Keratinocyte (primary cell): ENCODE measurements at regions not wholly inside any gene's neighbourhood (a gene's known extent, or its start where the extent isn't known, plus 50 kb on each side); places are given as distances from the start of the nearest gene placed in this dataset.

Experiments used
- DNase-seq: peaks from one replicate; pipeline ENCODE4 v3.0.0-alpha.2; 2011; ENCODE audit warnings: low read depth, missing footprints, low spot score
- FAIRE-seq: peaks from 2 replicates; lab custom pipeline; 2011; peaks lifted over from hg19 to GRCh38; lab: Jason Lieb, UNC
- H2AFZ ChIP-seq: 2 replicates; pipeline ENCODE4 v1.6.0; 2012; ENCODE audit warnings: low read length, control low read depth, inconsistent platforms; ENCODE audit not compliant: control insufficient read depth
- H3K27ac ChIP-seq: 2 replicates; pipeline ENCODE4 v1.5.1; 2011; ENCODE audit warnings: low read length; ENCODE audit not compliant: control insufficient read depth, insufficient read depth
- H3K27me3 ChIP-seq: 3 replicates; pipeline ENCODE4 v1.6.0; 2011; ENCODE audit warnings: low read length; ENCODE audit not compliant: control insufficient read depth, insufficient read depth; ENCODE audit errors: extremely low read depth
- H3K36me3 ChIP-seq, 2 experiments: 2 replicates in 1 of 2; 3 replicates in 1 of 2; pipeline ENCODE4 v1.5.1; 2011; ENCODE audit warnings: low read length in 2 of 2, mild to moderate bottlenecking in 1 of 2; ENCODE audit not compliant: control insufficient read depth in 2 of 2, insufficient read depth in 2 of 2; ENCODE audit errors: extremely low read depth in 1 of 2
- H3K4me1 ChIP-seq: 3 replicates; pipeline ENCODE4 v1.5.1; 2011; ENCODE audit warnings: low read length; ENCODE audit not compliant: control insufficient read depth, insufficient read depth; ENCODE audit errors: extremely low read depth
- H3K4me2 ChIP-seq: 3 replicates; pipeline ENCODE4 v1.6.0; 2011; ENCODE audit warnings: low read depth, low read length; ENCODE audit not compliant: control insufficient read depth, insufficient read depth; ENCODE audit errors: extremely low read depth
- H3K4me3 ChIP-seq, 3 experiments: fragments of 200-600 bp in 1 of 3; sonication (generic) in 1 of 3; 2 replicates in 2 of 3; 3 replicates in 1 of 3; pipeline ENCODE4 v1.5.1; 2011 to 2016; ENCODE audit warnings: low read length in 3 of 3, mild to moderate bottlenecking in 3 of 3, control low read depth in 2 of 3, inconsistent platforms in 1 of 3, low read depth in 1 of 3, mixed read lengths in 1 of 3, mixed run types in 1 of 3, moderate library complexity in 1 of 3; ENCODE audit not compliant: control insufficient read depth in 2 of 3, insufficient read depth in 2 of 3; ENCODE audit errors: extremely low read depth in 1 of 3
- H3K79me2 ChIP-seq: 2 replicates; pipeline ENCODE4 v1.6.0; 2012; ENCODE audit warnings: low read length; ENCODE audit not compliant: control insufficient read depth, insufficient read depth
- H3K9ac ChIP-seq: 3 replicates; pipeline ENCODE4 v1.6.0; 2011; ENCODE audit warnings: low read length; ENCODE audit not compliant: control insufficient read depth, insufficient read depth; ENCODE audit errors: extremely low read depth
- H3K9me1 ChIP-seq: 3 replicates; pipeline ENCODE4 v1.6.0; 2011; ENCODE audit warnings: low read length; ENCODE audit not compliant: control insufficient read depth, insufficient read depth; ENCODE audit errors: extremely low read depth
- H3K9me3 ChIP-seq: 2 replicates; pipeline ENCODE4 v1.5.1; 2012; ENCODE audit warnings: low read depth, low read length; ENCODE audit not compliant: control insufficient read depth
- H4K20me1 ChIP-seq: 3 replicates; pipeline ENCODE4 v1.6.0; 2011; ENCODE audit warnings: low read length; ENCODE audit not compliant: control insufficient read depth, insufficient read depth; ENCODE audit errors: extremely low read depth
- CTCF ChIP-seq, 3 experiments: IDR thresholded peaks in 1 of 3; conservative IDR thresholded peaks in 1 of 3; optimal IDR thresholded peaks in 1 of 3; 2 replicates in 2 of 3; 3 replicates in 1 of 3; pipeline versions ENCODE3 to v1.5.1; 2011; ENCODE audit warnings: low read length in 3 of 3, mild to moderate bottlenecking in 3 of 3, moderate library complexity in 2 of 3, control low read depth in 1 of 3, inconsistent platforms in 1 of 3; ENCODE audit not compliant: insufficient read depth in 2 of 3; ENCODE audit errors: extremely low read depth in 1 of 3
- EZH2 ChIP-seq: IDR thresholded peaks from one replicate; pipeline ENCODE4 v1.6.1; 2012; ENCODE audit warnings: inconsistent platforms, mild to moderate bottlenecking, low read length, moderate library complexity
- dilution Hi-C: fragments of 300-500 bp; cut with MboI; formaldehyde crosslinking; loops from one replicate; pipeline ENCODE4 v1.7.0; 2020; ENCODE audit warnings: low sequenced_read_pairs; ENCODE audit not compliant: extremely low pct_ligation_motif_present

- H4K20me1 ChIP-seq: no peaks in the 10 kb centered on the region
- no peaks in the 10 kb centered on the region for H3K79me2 ChIP-seq
- H3K9me1 ChIP-seq: no peaks in the 10 kb centered on the region
- no peak overlapping the region for H3K27ac ChIP-seq
- no peak overlapping the region for H3K9ac ChIP-seq
- no peak overlapping the region for H3K4me3 ChIP-seq
- dilution Hi-C loops: no loop called here
- no peaks in the 10 kb centered on the region for H3K9me3 ChIP-seq
- no peaks in the 10 kb centered on the region for H3K27me3 ChIP-seq
- H3K4me2 ChIP-seq: no peak overlapping the region
- H2AFZ ChIP-seq: no peak overlapping the region
- no peak for DNase-seq
- FAIRE-seq: no peak
- no peaks in the 10 kb centered on the region for H3K4me1 ChIP-seq
- TF ChIP-seq CTCF (optimal IDR thresholded peaks at IDR 0.05 in 1 of 3, IDR thresholded peaks at IDR 0.05 in 1 of 3, conservative IDR thresholded peaks at IDR 0.05 in 1 of 3; ENCODE audit: extremely low read depth in 1 of 3, insufficient read depth in 2 of 3, low read length in 3 of 3) (no peak), EZH2 (no peak)
- no peaks in the 10 kb centered on the region for H3K36me3 ChIP-seq
Observed at GRCh38 chr7:94761451-94761850, 105.5 kb upstream of the SGCE start.

GRCh38 chr7:94763268-94763667, 107.3 kb upstream of the SGCE start:
- Histone ChIP-seq H3K27me3 (no peaks in the 10 kb centered on the region), H3K9ac (no peak overlapping the region)

More at GRCh38 chr7:94763268-94763667, 107.3 kb upstream of the SGCE start:
- Histone ChIP-seq H2AFZ (no peak overlapping the region), H3K4me1 (no peaks in the 10 kb centered on the region), H3K79me2 (no peaks in the 10 kb centered on the region), H3K9me3 (no peaks in the 10 kb centered on the region), H3K27ac (no peak overlapping the region), H3K9me1 (no peaks in the 10 kb centered on the region), H3K36me3 (no peaks in the 10 kb centered on the region), H3K4me3 (no peak overlapping the region), H3K4me2 (no peak overlapping the region), H4K20me1 (no peaks in the 10 kb centered on the region)
- TF ChIP-seq EZH2: no peak
- no peak for TF ChIP-seq CTCF (optimal IDR thresholded peaks at IDR 0.05 in 1 of 3, IDR thresholded peaks at IDR 0.05 in 1 of 3, conservative IDR thresholded peaks at IDR 0.05 in 1 of 3; ENCODE audit: extremely low read depth in 1 of 3, insufficient read depth in 2 of 3, low read length in 3 of 3)
- DNase-seq (no peak), FAIRE-seq (no peak)
- dilution Hi-C loops: no loop called here
